ENCODE measurements at regions not wholly inside any gene's neighbourhood (a gene's known extent, or its start where the extent isn't known, plus 50 kb on each side); places are given as distances from the start of the nearest gene placed in this dataset.

DNA sequence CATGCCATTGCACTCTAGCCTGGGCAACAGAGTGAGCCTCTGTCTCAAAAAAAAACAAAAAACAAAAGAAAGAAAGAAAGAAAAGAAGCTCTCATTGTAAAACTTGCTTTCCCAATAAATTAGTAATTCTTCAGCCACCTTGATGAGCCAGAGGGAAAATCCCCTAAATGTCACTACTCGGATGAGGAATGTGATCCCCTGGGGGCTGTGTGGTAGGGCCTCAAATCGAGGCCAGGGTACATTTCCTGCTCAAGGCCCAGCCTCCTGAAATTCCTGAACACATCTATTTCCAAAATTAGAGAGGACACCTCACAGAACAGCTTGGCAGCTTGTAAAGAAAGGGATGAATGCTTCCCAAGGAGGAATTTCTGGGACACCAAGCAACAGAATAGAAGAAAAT, 147.1 kb upstream of the SESN3 start:
- Histone ChIP-seq H4K12ac (ENCODE audit: low read depth, low read length) (no peak overlapping the region), H2AK5ac (ENCODE audit: low read length) (no peak overlapping the region), H3K23ac (ENCODE audit: low read length) (no peak overlapping the region), H3K9ac (ENCODE audit: low read length) (no peak overlapping the region), H3K4me2 (ENCODE audit: low read length) (no peak overlapping the region), H3K27ac (ENCODE audit: low read depth, low read length) (no peak overlapping the region), H3K9me3 (ENCODE audit: insufficient read depth, low read depth, low read length) (no peaks in the 10 kb centered on the region), H3K27me3 (ENCODE audit: insufficient read depth, low read length) (no peaks in the 10 kb centered on the region), H2BK5ac (ENCODE audit: low read depth, low read length, poor library complexity) (no peak overlapping the region), H3K4me1 (ENCODE audit: control insufficient read depth in 1 of 2, insufficient read depth in 2 of 2, low read length in 2 of 2) (peaks cover 2 to 4% of the 10 kb centered on the region in 2 experiments), H2BK12ac (ENCODE audit: low read length) (no peak overlapping the region), H3K36me3 (ENCODE audit: control insufficient read depth in 1 of 2, insufficient read depth in 2 of 2, low read length in 2 of 2) (no peaks in the 10 kb centered on the region), H3K14ac (ENCODE audit: low read length) (no peak overlapping the region), H4K91ac (ENCODE audit: low read depth, low read length) (no peak overlapping the region), H3K79me1 (ENCODE audit: low read length) (no peaks in the 10 kb centered on the region), H3K4me3 (ENCODE audit: low read depth, low read length) (no peak overlapping the region), H2BK120ac (ENCODE audit: insufficient read depth, low read length, poor library complexity) (no peak overlapping the region), H3K4ac (ENCODE audit: low read depth, low read length) (no peak overlapping the region), H2AFZ (ENCODE audit: insufficient read depth, low read length, poor library complexity) (no peak overlapping the region), H3K18ac (ENCODE audit: low read length) (no peak overlapping the region), H4K8ac (ENCODE audit: low read depth, low read length) (no peak overlapping the region), H3K79me2 (ENCODE audit: control insufficient read depth, insufficient read depth, low read length, poor library complexity) (no peaks in the 10 kb centered on the region)
- DNase-seq: no peak
- WGBS (ENCODE audit: extremely low coverage, insufficient coverage, insufficient read length): no CpG with 5 or more reads among the region's 2 CpGs

DNA sequence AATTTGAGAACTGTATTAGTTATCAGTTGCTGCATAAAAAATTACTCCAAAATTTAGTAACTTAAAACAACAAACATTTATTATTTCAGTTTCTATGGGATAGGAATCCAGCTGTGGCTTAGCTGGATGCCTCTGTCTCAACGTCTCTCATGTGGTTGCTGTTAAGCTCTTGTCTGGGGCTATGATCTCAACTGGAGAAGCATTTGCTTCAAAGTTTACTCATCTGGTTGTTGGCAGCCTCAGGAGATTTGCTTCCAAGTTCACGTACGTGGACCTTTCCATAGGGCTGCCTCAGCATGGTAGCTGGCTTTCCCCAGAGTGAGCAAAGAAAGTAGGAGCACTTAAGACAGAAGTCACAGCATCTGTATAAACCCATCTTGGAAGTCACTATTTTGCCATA, 144.9 kb upstream of the SESN3 start:
- DNase-seq: no peak
- Histone ChIP-seq H3K23ac (ENCODE audit: low read length) (no peak overlapping the region), H3K79me2 (ENCODE audit: control insufficient read depth, insufficient read depth, low read length, poor library complexity) (no peaks in the 10 kb centered on the region), H3K4me3 (ENCODE audit: low read depth, low read length) (no peak overlapping the region), H4K8ac (ENCODE audit: low read depth, low read length) (no peak overlapping the region), H3K4me1 (ENCODE audit: control insufficient read depth in 1 of 2, insufficient read depth in 2 of 2, low read length in 2 of 2) (peaks cover 2 to 4% of the 10 kb centered on the region in 2 experiments), H3K27me3 (ENCODE audit: insufficient read depth, low read length) (no peaks in the 10 kb centered on the region), H2BK120ac (ENCODE audit: insufficient read depth, low read length, poor library complexity) (no peak overlapping the region), H4K91ac (ENCODE audit: low read depth, low read length) (no peak overlapping the region), H2AFZ (ENCODE audit: insufficient read depth, low read length, poor library complexity) (no peak overlapping the region), H3K79me1 (ENCODE audit: low read length) (no peaks in the 10 kb centered on the region), H3K18ac (ENCODE audit: low read length) (no peak overlapping the region), H3K9ac (ENCODE audit: low read length) (no peak overlapping the region), H2AK5ac (ENCODE audit: low read length) (no peak overlapping the region), H3K9me3 (ENCODE audit: insufficient read depth, low read depth, low read length) (no peaks in the 10 kb centered on the region), H2BK12ac (ENCODE audit: low read length) (no peak overlapping the region), H4K12ac (ENCODE audit: low read depth, low read length) (no peak overlapping the region), H2BK5ac (ENCODE audit: low read depth, low read length, poor library complexity) (no peak overlapping the region), H3K27ac (ENCODE audit: low read depth, low read length) (no peak overlapping the region), H3K4me2 (ENCODE audit: low read length) (no peak overlapping the region), H3K14ac (ENCODE audit: low read length) (no peak overlapping the region), H3K36me3 (ENCODE audit: control insufficient read depth in 1 of 2, insufficient read depth in 2 of 2, low read length in 2 of 2) (no peaks in the 10 kb centered on the region), H3K4ac (ENCODE audit: low read depth, low read length) (no peak overlapping the region)
- no CpG with 5 or more reads among the region's 3 CpGs for WGBS (ENCODE audit: extremely low coverage, insufficient coverage, insufficient read length)

DNA sequence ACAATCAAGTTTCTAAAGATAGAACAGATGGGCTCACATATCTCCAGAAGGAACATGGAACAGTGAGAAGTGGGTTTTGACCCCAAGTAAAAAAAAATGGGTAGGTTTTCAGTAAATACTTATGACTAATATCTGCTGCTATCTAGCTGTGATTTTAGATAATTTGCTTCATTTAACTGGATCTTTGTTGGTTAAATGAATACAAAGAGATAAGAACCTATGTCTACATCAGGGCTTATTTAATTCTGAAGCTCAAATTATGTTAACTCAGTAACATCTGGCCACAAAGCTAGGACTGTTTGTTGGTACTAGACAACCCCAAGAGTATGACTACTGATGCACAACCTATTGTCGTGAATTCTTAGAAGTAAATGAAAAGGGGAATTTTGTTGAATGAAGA, 144.4 kb upstream of the SESN3 start:
- Histone ChIP-seq H3K36me3 (ENCODE audit: control insufficient read depth in 1 of 2, insufficient read depth in 2 of 2, low read length in 2 of 2) (no peaks in the 10 kb centered on the region), H3K9ac (ENCODE audit: low read length) (no peak overlapping the region), H3K4me2 (ENCODE audit: low read length) (no peak overlapping the region), H3K27ac (ENCODE audit: low read depth, low read length) (no peak overlapping the region), H2BK5ac (ENCODE audit: low read depth, low read length, poor library complexity) (no peak overlapping the region), H2AK5ac (ENCODE audit: low read length) (no peak overlapping the region), H3K23ac (ENCODE audit: low read length) (no peak overlapping the region), H3K4ac (ENCODE audit: low read depth, low read length) (no peak overlapping the region), H3K79me2 (ENCODE audit: control insufficient read depth, insufficient read depth, low read length, poor library complexity) (no peaks in the 10 kb centered on the region), H2BK120ac (ENCODE audit: insufficient read depth, low read length, poor library complexity) (no peak overlapping the region), H2BK12ac (ENCODE audit: low read length) (no peak overlapping the region), H3K18ac (ENCODE audit: low read length) (no peak overlapping the region), H3K79me1 (ENCODE audit: low read length) (no peaks in the 10 kb centered on the region), H4K91ac (ENCODE audit: low read depth, low read length) (no peak overlapping the region), H2AFZ (ENCODE audit: insufficient read depth, low read length, poor library complexity) (no peak overlapping the region), H3K14ac (ENCODE audit: low read length) (no peak overlapping the region), H3K4me1 (ENCODE audit: control insufficient read depth in 1 of 2, insufficient read depth in 2 of 2, low read length in 2 of 2) (peaks cover 2 to 4% of the 10 kb centered on the region in 2 experiments), H3K27me3 (ENCODE audit: insufficient read depth, low read length) (no peaks in the 10 kb centered on the region), H4K8ac (ENCODE audit: low read depth, low read length) (no peak overlapping the region), H3K9me3 (ENCODE audit: insufficient read depth, low read depth, low read length) (no peaks in the 10 kb centered on the region), H4K12ac (ENCODE audit: low read depth, low read length) (no peak overlapping the region), H3K4me3 (ENCODE audit: low read depth, low read length) (no peak overlapping the region)
- WGBS (ENCODE audit: extremely low coverage, insufficient coverage, insufficient read length): no CpG with 5 or more reads among the region's 1 CpG
- no peak for DNase-seq

DNA sequence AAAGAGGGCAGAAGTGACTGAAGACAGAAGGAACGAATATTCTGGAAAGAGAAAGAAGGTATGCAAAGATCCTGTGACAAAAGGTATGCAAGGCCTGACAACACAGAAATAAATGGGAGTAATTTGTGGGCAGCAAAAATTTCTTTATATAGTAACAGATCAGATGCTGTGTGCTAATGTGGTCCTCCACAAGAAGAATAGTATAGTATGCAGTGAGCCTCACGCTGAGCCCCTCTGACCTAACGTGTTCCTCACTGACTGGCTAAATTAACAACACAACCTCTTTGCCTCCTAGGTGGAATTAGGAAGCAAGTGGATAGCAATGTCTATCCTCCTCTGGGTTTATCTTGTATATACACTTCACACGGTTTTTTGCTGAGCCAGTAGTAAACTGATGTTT, 143.1 kb upstream of the SESN3 start:
- no peak overlapping the region for H3K18ac ChIP-seq (ENCODE audit: low read length)
- H3K4me2 ChIP-seq (ENCODE audit: low read length): no peak overlapping the region
- no peaks in the 10 kb centered on the region for H3K36me3 ChIP-seq (ENCODE audit: control insufficient read depth in 1 of 2, insufficient read depth in 2 of 2, low read length in 2 of 2)
- no peak overlapping the region for H2AK5ac ChIP-seq (ENCODE audit: low read length)
- DNase-seq: no peak
- H3K27me3 ChIP-seq (ENCODE audit: insufficient read depth, low read length): no peaks in the 10 kb centered on the region
- no peaks in the 10 kb centered on the region for H3K9me3 ChIP-seq (ENCODE audit: insufficient read depth, low read depth, low read length)
- peaks cover 2 to 4% of the 10 kb centered on the region in 2 experiments for H3K4me1 ChIP-seq (ENCODE audit: control insufficient read depth in 1 of 2, insufficient read depth in 2 of 2, low read length in 2 of 2)
- H3K79me2 ChIP-seq (ENCODE audit: control insufficient read depth, insufficient read depth, low read length, poor library complexity): no peaks in the 10 kb centered on the region
- H3K9ac ChIP-seq (ENCODE audit: low read length): no peak overlapping the region
- no peak overlapping the region for H2BK5ac ChIP-seq (ENCODE audit: low read depth, low read length, poor library complexity)
- no peak overlapping the region for H4K91ac ChIP-seq (ENCODE audit: low read depth, low read length)
- no peak overlapping the region for H3K4ac ChIP-seq (ENCODE audit: low read depth, low read length)
- H3K79me1 ChIP-seq (ENCODE audit: low read length): no peaks in the 10 kb centered on the region
- no peak overlapping the region for H3K14ac ChIP-seq (ENCODE audit: low read length)
- H4K8ac ChIP-seq (ENCODE audit: low read depth, low read length): no peak overlapping the region
- H4K12ac ChIP-seq (ENCODE audit: low read depth, low read length): no peak overlapping the region
- WGBS (ENCODE audit: extremely low coverage, insufficient coverage, insufficient read length): no CpG with 5 or more reads among the region's 4 CpGs
- H2BK120ac ChIP-seq (ENCODE audit: insufficient read depth, low read length, poor library complexity): no peak overlapping the region
- H3K4me3 ChIP-seq (ENCODE audit: low read depth, low read length): no peak overlapping the region
- no peak overlapping the region for H3K23ac ChIP-seq (ENCODE audit: low read length)
- no peak overlapping the region for H2BK12ac ChIP-seq (ENCODE audit: low read length)
- no peak overlapping the region for H3K27ac ChIP-seq (ENCODE audit: low read depth, low read length)
- no peak overlapping the region for H2AFZ ChIP-seq (ENCODE audit: insufficient read depth, low read length, poor library complexity)
